ENCODE measurements at regions not wholly inside any gene's neighbourhood (a gene's known extent, or its start where the extent isn't known, plus 50 kb on each side); places are given as distances from the start of the nearest gene placed in this dataset.

- H3K9me3 ChIP-seq: no peaks in the 10 kb centered on the region
- peak; percentile 7 to 53 for TF ChIP-seq POLR2AphosphoS5 (IDR thresholded peaks at IDR 0.05)
- TF ChIP-seq EP300 (IDR thresholded peaks at IDR 0.05): no peak
- intact Hi-C loops (cut with DNase I): loop anchor here (10.0 kb wide), 1 partner anchor 409 kb away; the partner anchor contains the start of gene BTG1
- WGBS: 58% methylated on average over 5 of the region's 6 CpGs
- no peaks in the 10 kb centered on the region for H3K36me3 ChIP-seq
- peaks cover 26 to 35% (median 34%) of the 10 kb centered on the region in 4 donors for H3K4me1 ChIP-seq
- peak overlapping the region; percentile 3 to 60 (median 57) for H3K27ac ChIP-seq (replicated peaks in 1 of 4)
- H3K27me3 ChIP-seq: no peaks in the 10 kb centered on the region
- H3K4me3 ChIP-seq: no peak overlapping the region
- DNase-seq (ENCODE audit: extremely low spot score): no peak
Observed at GRCh38 chr12:92553389-92553788, 149.4 kb upstream of the PLEKHG7 start.

GRCh38 chr12:92552412-92553108, 150.2 kb upstream of the PLEKHG7 start:
- H3K27ac ChIP-seq (replicated peaks in 1 of 4): peak overlapping the region in 3 of 4 donors; percentile 7 to 60 (median 55)
- no peak for DNase-seq (ENCODE audit: extremely low spot score)
- H3K27me3 ChIP-seq: no peaks in the 10 kb centered on the region
- H3K9me3 ChIP-seq: no peaks in the 10 kb centered on the region
- TF ChIP-seq EP300 (IDR thresholded peaks at IDR 0.05): no peak
- no peak for TF ChIP-seq CTCF (IDR thresholded peaks at IDR 0.05)
- TF ChIP-seq POLR2A (IDR thresholded peaks at IDR 0.05; ENCODE audit: low read depth): no peak
- TF ChIP-seq POLR2AphosphoS5 (IDR thresholded peaks at IDR 0.05): no peak
- peaks cover 25 to 35% (median 33%) of the 10 kb centered on the region in 4 donors for H3K4me1 ChIP-seq
- 96% methylated on average over 3 of the region's 3 CpGs for WGBS
- H3K36me3 ChIP-seq: no peaks in the 10 kb centered on the region
- H3K4me3 ChIP-seq: no peak overlapping the region
- intact Hi-C loops (cut with DNase I): loop anchor here (10.0 kb wide), 1 partner anchor 408 kb away; the partner anchor contains the start of gene BTG1

- no peak for DNase-seq (ENCODE audit: extremely low spot score)
- Histone ChIP-seq H3K27ac (replicated peaks in 1 of 4) (no peak overlapping the region), H3K4me3 (no peak overlapping the region), H3K4me1 (peaks cover 25 to 35% (median 33%) of the 10 kb centered on the region in 4 donors), H3K27me3 (no peaks in the 10 kb centered on the region), H3K36me3 (no peaks in the 10 kb centered on the region), H3K9me3 (no peaks in the 10 kb centered on the region)
- TF ChIP-seq POLR2A (IDR thresholded peaks at IDR 0.05; ENCODE audit: low read depth) (no peak), EP300 (IDR thresholded peaks at IDR 0.05) (no peak), POLR2AphosphoS5 (IDR thresholded peaks at IDR 0.05) (no peak), CTCF (IDR thresholded peaks at IDR 0.05) (no peak)
- intact Hi-C loops (cut with DNase I): loop anchor here (10.0 kb wide), 1 partner anchor 407 kb away; the partner anchor contains the start of gene BTG1
Observed at GRCh38 chr12:92551853-92552397, 150.9 kb upstream of the PLEKHG7 start.

- WGBS: 92% methylated on average over 3 of the region's 3 CpGs
- no peak for TF ChIP-seq POLR2AphosphoS5 (IDR thresholded peaks at IDR 0.05)
- no peak for TF ChIP-seq POLR2A (IDR thresholded peaks at IDR 0.05; ENCODE audit: low read depth)
- no peak for TF ChIP-seq CTCF (IDR thresholded peaks at IDR 0.05)
- no peak for TF ChIP-seq EP300 (IDR thresholded peaks at IDR 0.05)
- Histone ChIP-seq H3K4me3 (no peak overlapping the region), H3K9me3 (no peaks in the 10 kb centered on the region), H3K27me3 (no peaks in the 10 kb centered on the region), H3K27ac (replicated peaks in 1 of 4) (no peak overlapping the region), H3K36me3 (no peaks in the 10 kb centered on the region), H3K4me1 (peaks cover 25 to 35% (median 33%) of the 10 kb centered on the region in 4 donors)
- intact Hi-C loops (cut with DNase I): loop anchor here (10.0 kb wide), 1 partner anchor 406 kb away; the partner anchor contains the start of gene BTG1
- DNase-seq (ENCODE audit: extremely low spot score): no peak
Observed at GRCh38 chr12:92551210-92551609, 151.6 kb upstream of the PLEKHG7 start.

- no peak for DNase-seq (ENCODE audit: extremely low spot score)
- no peak overlapping the region for H3K27ac ChIP-seq (replicated peaks in 1 of 4)
- H3K27me3 ChIP-seq: no peaks in the 10 kb centered on the region
- no peak overlapping the region for H3K4me3 ChIP-seq
- H3K4me1 ChIP-seq: peaks cover 25 to 35% (median 33%) of the 10 kb centered on the region in 4 donors
- no peaks in the 10 kb centered on the region for H3K36me3 ChIP-seq
- intact Hi-C loops (cut with DNase I): loop anchor here (10.0 kb wide), 1 partner anchor 406 kb away; the partner anchor contains the start of gene BTG1
- no peak for TF ChIP-seq EP300 (IDR thresholded peaks at IDR 0.05)
- no peak for TF ChIP-seq POLR2AphosphoS5 (IDR thresholded peaks at IDR 0.05)
- no peak for TF ChIP-seq CTCF (IDR thresholded peaks at IDR 0.05)
- TF ChIP-seq POLR2A (IDR thresholded peaks at IDR 0.05; ENCODE audit: low read depth): no peak
- H3K9me3 ChIP-seq: no peaks in the 10 kb centered on the region
Observed at GRCh38 chr12:92550661-92551060, 152.1 kb upstream of the PLEKHG7 start.
